DMS53 treated with DMSO at 0.1 percent for 48 hours (cell line): ENCODE measurements at regions not wholly inside any gene's neighbourhood (a gene's known extent, or its start where the extent isn't known, plus 50 kb on each side); places are given as distances from the start of the nearest gene placed in this dataset.
"Not testable (repeated sequence)": the region's sequence is repeated elsewhere in the genome, so short reads cannot be mapped to it uniquely, and the experiment has no call there.

ENCODE experiments used
- DNase-seq: peaks from one replicate; lab custom pipeline; 2025; ENCODE audit not compliant: unreplicated experiment; lab: John Stamatoyannopoulos, UW

- DNase-seq = no peak
Measured at GRCh38 chr12:86523844-86524243, 267.7 kb upstream of the MGAT4C start.

- DNase-seq = no peak
Measured at GRCh38 chr12:86521870-86522269, 265.7 kb upstream of the MGAT4C start.

GRCh38 chr12:86513226-86513625 lies 257.0 kb upstream of the MGAT4C start:
- no peak for DNase-seq

DNA sequence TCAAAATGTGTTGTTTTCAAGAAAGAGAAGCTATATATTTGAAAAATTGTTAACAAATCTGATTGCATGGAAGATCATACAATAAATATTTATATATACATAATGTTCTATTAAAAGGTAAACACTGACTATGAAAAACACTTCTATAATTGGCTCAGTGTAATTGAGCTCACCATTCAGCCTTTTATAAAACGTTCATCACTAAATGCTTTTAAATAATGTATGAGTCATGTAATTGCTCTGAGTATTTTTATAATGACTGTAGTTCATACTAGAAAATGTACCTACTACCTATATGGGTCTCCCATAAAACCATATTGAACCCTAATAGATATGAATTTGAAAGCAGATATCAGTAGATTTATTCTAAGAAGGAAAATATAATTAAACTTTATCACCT lies 240.4 kb upstream of the MGAT4C start:
- DNase-seq = no peak

- no peak for DNase-seq
Measured at GRCh38 chr12:86484473-86484872, 228.3 kb upstream of the MGAT4C start.

DNA sequence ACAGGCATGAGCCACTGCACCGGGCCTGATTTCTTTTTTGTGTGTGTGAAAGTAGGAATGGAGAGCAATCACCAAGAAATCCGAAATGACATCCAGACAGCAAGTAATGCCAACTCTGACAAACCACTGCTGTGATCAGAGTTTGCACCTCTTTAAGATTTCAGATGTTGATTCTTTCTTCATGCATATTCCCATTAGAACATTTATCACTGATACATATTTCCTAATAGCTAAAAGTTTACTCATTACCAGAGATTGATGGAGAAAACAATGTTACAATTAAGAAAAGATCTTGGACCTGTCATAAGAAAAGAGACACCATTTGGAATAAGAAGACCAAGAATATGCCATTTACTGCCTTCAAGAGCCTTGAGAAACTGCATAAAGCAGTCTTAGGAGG lies 217.0 kb upstream of the MGAT4C start:
- no peak for DNase-seq

GRCh38 chr12:86456776-86457175 lies 200.6 kb upstream of the MGAT4C start:
- no peak for DNase-seq

DNA sequence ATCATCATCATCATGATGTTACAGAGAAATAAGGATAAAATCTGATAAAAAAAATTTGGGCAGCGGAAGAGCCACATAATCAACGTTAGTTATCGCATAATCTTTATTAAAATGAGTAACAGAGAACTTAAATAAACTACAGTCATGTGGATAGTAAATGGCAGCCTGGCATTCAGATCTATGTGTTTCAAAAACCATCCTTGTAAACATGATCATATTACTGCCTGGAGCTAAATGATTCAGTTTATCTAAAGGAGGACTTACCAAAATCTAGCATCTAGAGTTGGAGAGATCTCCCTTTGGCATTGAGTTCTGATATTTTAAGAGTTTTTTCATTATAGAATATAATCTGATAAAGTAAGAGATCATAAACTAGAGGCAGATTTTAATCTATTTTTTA lies 200.1 kb upstream of the MGAT4C start:
- no peak for DNase-seq

GRCh38 chr12:86445356-86445755 lies 189.2 kb upstream of the MGAT4C start:
- DNase-seq = no peak

- no peak for DNase-seq
Measured at GRCh38 chr12:86435053-86435452, 178.9 kb upstream of the MGAT4C start.

DNA sequence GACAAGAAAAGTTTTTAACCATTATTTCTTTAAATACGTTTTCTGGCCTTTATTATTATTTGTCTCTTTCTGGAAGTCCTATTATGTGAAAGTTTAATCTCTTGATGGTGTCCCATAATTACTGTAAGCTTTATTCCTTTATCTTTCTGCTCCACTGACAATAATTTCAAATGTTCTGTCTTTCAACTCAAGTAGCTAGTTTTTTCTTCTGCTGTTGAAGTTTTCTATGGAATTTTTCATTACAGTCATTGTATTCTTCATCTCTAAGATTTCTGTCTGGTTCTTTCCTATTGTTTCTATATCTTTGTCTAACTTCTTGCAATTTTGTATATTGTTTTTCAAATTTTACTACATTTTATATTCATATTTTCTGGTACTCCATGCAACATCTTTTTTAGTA lies 173.6 kb upstream of the MGAT4C start:
- no peak for DNase-seq

GRCh38 chr12:86421333-86421732 lies 165.1 kb upstream of the MGAT4C start:
- DNase-seq = no peak

GRCh38 chr12:86414201-86414600 lies 158.0 kb upstream of the MGAT4C start:
- DNase-seq = no peak

- no peak for DNase-seq
Measured at GRCh38 chr12:86411710-86412109, 155.5 kb upstream of the MGAT4C start.

DNA sequence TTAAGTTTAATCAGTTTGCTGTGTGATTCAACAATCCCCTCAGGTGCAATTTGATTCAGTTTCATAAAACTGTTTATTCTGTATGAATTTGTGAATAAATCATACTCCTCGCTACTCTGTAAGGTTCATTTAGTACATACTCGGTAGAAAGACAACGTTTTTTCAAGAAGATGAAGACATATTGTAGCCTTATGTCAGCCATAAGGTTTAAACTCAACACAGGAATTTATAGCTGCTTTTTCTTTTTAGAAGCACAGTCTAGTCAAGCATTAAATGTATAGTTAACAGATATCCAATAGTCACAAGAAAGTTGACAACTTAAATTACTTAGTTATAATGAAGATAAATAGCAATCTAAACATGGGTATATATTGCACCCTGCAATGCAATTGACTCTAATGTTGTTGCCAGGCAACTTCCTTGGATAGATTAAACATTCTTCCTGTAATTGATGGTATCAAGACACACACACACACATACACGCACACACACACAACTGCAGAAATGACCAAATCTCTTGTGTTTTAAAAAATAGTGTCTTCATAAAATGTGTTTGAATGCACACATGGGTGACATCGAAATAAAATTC lies 151.5 kb upstream of the MGAT4C start:
- DNase-seq = no peak

GRCh38 chr12:86389949-86390348 lies 133.8 kb upstream of the MGAT4C start:
- DNase-seq = no peak

DNA sequence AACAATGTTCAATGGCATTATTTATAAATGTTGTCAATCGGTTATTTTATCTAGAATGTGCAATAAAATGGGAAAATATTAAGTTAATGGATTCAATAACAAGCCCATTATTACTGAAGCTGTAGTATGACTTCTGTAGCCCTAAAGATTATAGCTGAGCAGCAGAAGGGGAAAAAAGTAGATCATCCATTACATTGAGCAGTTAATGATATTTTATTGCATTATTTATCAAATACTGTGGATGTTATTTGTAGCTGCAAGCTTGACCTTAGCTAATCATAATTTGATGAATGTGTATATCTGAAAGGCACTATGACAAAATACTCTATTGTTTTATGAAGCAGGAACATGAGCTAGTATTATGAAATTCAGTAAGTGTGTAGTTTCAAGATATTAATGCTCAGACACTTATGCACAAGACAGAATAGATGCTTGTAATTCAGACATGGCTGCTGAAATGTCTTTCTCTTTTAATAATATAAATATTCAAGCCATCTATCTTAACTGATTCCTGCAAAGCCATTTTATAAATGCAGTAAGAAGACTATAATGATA lies 131.5 kb upstream of the MGAT4C start:
- DNase-seq = no peak

- not testable (repeated sequence) for DNase-seq
Measured at GRCh38 chr12:86383759-86384158, 127.6 kb upstream of the MGAT4C start.

DNA sequence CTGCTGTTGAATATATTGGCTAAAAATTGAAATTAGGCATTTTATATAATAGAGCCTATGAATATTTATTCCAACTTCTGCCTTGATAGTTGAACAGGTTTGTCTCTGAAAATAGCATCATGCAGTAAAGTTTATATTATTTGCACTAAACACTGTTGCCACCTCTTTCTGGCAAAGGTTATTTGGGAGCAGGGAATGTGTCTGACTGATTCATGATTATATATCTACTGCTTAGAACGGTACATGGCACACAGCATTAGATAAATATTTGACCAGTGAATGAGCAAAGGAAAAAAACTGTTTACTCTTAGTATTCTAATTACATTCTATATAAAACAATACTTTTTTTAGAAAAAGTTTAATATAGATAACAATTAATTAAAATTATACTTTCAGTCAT lies 123.1 kb upstream of the MGAT4C start:
- peak; percentile 26 for DNase-seq

GRCh38 chr12:86376052-86376451 lies 119.9 kb upstream of the MGAT4C start:
- no peak for DNase-seq

DNA sequence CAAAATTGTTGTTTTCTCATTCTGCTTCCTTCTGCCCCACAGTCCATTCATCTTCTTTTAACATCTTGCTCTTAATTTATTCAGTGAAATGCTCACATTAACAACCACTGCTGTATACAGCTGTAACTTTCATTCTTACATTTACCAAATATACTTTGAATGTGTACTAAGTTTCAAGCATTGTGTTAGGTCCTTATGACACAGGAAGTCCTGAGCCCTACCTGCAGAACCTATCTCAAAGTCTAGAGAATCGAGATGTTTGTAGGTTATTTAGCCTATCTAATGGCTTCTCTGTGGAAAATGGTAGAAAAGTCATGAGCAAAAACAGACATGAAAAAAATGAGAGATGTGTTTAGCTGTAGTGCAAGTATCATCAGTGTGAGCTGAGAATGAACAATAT lies 117.6 kb upstream of the MGAT4C start:
- no peak for DNase-seq

DNA sequence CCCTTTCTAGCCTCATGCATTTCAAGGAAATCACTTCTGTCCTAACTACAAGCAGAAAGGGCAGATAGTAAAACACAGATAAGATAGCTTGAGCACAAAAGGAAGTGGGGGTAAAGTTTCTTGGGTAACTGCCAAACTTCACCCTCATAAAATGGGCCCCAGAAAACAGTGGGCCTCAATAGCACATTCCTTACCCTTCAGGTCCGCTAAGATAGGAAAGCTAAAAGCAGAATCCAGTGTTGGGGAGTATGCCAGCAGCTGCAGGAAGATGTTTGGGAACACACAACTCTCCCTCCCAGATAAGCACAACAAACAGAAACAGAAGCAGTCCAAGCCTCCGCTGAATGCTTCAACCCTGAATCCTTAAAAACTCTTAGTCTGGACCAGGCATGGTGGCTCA lies 110.9 kb upstream of the MGAT4C start:
- DNase-seq = no peak

DNA sequence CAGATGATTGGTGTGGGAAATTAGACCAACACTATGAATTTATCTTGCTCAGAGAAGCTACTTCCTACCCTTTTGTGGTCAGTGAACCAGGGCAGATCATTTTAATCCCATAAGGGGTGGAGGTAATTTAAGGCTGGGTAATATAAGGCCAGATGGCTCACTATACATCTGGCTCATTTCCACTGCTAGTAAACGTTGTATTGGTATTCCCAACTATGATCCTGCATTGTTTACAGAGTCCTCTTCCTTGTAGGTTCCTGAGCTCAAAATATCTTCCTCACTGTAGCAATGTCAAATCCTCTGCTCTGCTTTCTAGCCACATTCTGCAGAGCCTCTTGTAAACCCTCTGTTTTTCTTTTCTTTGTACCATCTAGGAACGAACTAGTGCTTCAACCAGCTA lies 93.0 kb upstream of the MGAT4C start:
- DNase-seq = peak; percentile 76
